Loucy (cell line): ENCODE measurements at regions not wholly inside any gene's neighbourhood (a gene's known extent, or its start where the extent isn't known, plus 50 kb on each side); places are given as distances from the start of the nearest gene placed in this dataset.

ENCODE experiments used
- H2AFZ ChIP-seq: fragments of 200-600 bp; sonication (generic); 2 replicates; pipeline ENCODE4 v1.6.0; 2016; ENCODE audit warnings: antibody characterized with exemption, mild to moderate bottlenecking, low read length, moderate library complexity
- H3F3A ChIP-seq: fragments of 200-600 bp; 2 replicates; pipeline ENCODE4 v1.6.0; 2016; ENCODE audit warnings: antibody characterized with exemption, low read depth, mild to moderate bottlenecking
- H3K27me3 ChIP-seq: fragments of 200-600 bp; sonication (generic); 2 replicates; pipeline ENCODE4 v1.6.1; 2014; ENCODE audit warnings: low read length, mild to moderate bottlenecking; ENCODE audit not compliant: insufficient read depth, poor library complexity, severe bottlenecking
- H3K36me3 ChIP-seq: fragments of 200-600 bp; sonication (generic); 2 replicates; pipeline ENCODE4 v1.6.1; 2016; ENCODE audit warnings: low read length; ENCODE audit not compliant: insufficient read depth
- H3K4me1 ChIP-seq: fragments of 200-600 bp; sonication (generic); 2 replicates; pipeline ENCODE4 v1.5.1; 2014; ENCODE audit warnings: low read length, mild to moderate bottlenecking; ENCODE audit not compliant: insufficient read depth, poor library complexity, severe bottlenecking
- H3K4me2 ChIP-seq: fragments of 200-600 bp; sonication (generic); 2 replicates; pipeline ENCODE4 v1.6.0; 2014; ENCODE audit warnings: antibody characterized with exemption, low read length, low read depth, mild to moderate bottlenecking; ENCODE audit not compliant: poor library complexity, severe bottlenecking
- H3K4me3 ChIP-seq: fragments of 200-600 bp; sonication (generic); 2 replicates; pipeline ENCODE4 v1.5.1; 2014; ENCODE audit warnings: low read length, mild to moderate bottlenecking, mixed read lengths; ENCODE audit not compliant: poor library complexity, severe bottlenecking
- H3K79me2 ChIP-seq: fragments of 200-600 bp; sonication (generic); 2 replicates; pipeline ENCODE4 v1.6.1; 2014; ENCODE audit warnings: low read length; ENCODE audit not compliant: insufficient read depth
- H3K9ac ChIP-seq: fragments of 200-600 bp; sonication (generic); 2 replicates; pipeline ENCODE4 v1.6.0; 2014; ENCODE audit warnings: mild to moderate bottlenecking, low read depth, low read length, moderate library complexity; ENCODE audit not compliant: poor library complexity, severe bottlenecking
- H3K9me2 ChIP-seq: fragments of 200-600 bp; sonication (generic); replicated peaks from 2 replicates; pipeline ENCODE4 v1.6.1; 2016; ENCODE audit warnings: low read depth, low read length, mixed read lengths
- H3K9me3 ChIP-seq: fragments of 200-600 bp; sonication (generic); 2 replicates; pipeline ENCODE4 v1.6.1; 2014; ENCODE audit warnings: mild to moderate bottlenecking, antibody characterized with exemption, low read length, low read depth; ENCODE audit not compliant: insufficient read depth
- H4K20me1 ChIP-seq: fragments of 200-600 bp; sonication (generic); 2 replicates; pipeline ENCODE4 v1.6.0; 2014; ENCODE audit warnings: antibody characterized with exemption, low read length, mild to moderate bottlenecking; ENCODE audit not compliant: insufficient read depth, poor library complexity, severe bottlenecking
- EZH2phosphoT487 ChIP-seq: fragments of 200-600 bp; IDR thresholded peaks from 2 replicates; pipeline ENCODE4 v1.6.1; 2018; ENCODE audit warnings: antibody characterized with exemption, mild to moderate bottlenecking, moderate library complexity, borderline replicate concordance
- TF ChIP-seq, protein P1 (sequence below): fragments of 200-600 bp; sonication (generic); conservative IDR thresholded peaks from 2 replicates; pipeline ENCODE4 v1.5.1; 2014; ENCODE audit warnings: mild to moderate bottlenecking, antibody characterized with exemption, low read length

DNA sequence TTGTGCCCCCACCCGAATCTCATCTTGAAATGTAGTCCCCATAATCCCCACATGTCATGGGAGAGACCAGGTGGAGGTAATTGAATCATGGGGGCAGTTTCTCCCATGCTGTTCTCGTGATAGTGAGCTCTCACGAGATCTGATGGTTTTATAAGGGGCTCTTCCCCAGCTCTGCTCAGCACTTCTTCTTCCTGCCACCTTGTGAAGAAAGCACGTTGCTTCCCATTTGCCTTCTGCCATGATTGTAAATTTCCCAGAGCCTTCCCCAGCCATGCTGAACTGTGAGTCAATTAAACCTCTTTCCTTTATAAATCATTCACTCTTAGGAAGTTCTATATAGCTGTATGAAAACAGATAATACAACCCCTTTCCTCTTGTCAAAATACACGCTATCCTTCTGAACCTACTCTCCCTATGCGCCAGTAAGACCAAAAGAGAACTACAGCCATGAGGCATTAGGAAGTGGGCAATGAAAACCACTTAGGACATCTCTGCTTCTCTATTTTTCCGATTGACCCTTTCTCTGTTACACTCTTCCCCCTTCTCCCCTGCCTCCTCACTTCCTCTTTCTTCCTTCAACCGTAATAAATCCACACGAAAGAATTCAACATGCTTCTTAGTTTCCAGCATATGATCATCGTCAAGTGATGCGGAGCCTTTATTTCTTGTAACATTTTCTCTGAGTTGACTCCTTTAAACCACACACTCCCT, 101.2 kb upstream of the WDR11 start:
- Histone ChIP-seq H3K4me2 (no peak overlapping the region), H3K36me3 (no peaks in the 10 kb centered on the region), H3K9me2 (no peaks in the 10 kb centered on the region), H3K9ac (no peak overlapping the region), H3K79me2 (no peaks in the 10 kb centered on the region), H3K4me3 (no peak overlapping the region), H3K27me3 (no peaks in the 10 kb centered on the region), H4K20me1 (no peaks in the 10 kb centered on the region), H3F3A (no peaks in the 10 kb centered on the region), H2AFZ (no peak overlapping the region), H3K4me1 (no peaks in the 10 kb centered on the region), H3K9me3 (no peaks in the 10 kb centered on the region)
- no peak for TF ChIP-seq EZH2phosphoT487
- TF ChIP-seq, protein P1, sequence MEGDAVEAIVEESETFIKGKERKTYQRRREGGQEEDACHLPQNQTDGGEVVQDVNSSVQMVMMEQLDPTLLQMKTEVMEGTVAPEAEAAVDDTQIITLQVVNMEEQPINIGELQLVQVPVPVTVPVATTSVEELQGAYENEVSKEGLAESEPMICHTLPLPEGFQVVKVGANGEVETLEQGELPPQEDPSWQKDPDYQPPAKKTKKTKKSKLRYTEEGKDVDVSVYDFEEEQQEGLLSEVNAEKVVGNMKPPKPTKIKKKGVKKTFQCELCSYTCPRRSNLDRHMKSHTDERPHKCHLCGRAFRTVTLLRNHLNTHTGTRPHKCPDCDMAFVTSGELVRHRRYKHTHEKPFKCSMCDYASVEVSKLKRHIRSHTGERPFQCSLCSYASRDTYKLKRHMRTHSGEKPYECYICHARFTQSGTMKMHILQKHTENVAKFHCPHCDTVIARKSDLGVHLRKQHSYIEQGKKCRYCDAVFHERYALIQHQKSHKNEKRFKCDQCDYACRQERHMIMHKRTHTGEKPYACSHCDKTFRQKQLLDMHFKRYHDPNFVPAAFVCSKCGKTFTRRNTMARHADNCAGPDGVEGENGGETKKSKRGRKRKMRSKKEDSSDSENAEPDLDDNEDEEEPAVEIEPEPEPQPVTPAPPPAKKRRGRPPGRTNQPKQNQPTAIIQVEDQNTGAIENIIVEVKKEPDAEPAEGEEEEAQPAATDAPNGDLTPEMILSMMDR, result no peak

DNA sequence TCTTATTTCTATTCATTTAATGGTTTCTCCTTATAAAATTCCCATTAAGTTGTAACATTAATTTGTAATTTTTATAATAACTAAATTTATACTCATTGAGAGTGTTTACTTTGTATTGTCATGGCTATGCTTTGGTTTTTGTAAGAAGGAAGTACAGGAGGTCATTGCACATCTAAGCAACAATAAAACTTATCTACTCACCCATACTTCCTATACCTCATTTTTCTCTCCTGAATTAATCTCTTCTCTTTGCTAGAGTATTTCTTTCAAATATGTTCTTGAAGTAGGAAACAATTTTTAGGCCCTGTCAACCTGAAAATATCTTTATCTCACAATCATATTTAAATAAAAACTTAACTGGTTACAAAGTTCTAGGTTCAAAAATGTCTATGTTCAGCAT, 95.4 kb upstream of the WDR11 start:
- Histone ChIP-seq H3K9me2 (no peaks in the 10 kb centered on the region), H3F3A (peaks cover 6% of the 10 kb centered on the region; the same call in 1 of the 2 replicates), H3K27me3 (no peaks in the 10 kb centered on the region), H4K20me1 (no peaks in the 10 kb centered on the region), H3K36me3 (no peaks in the 10 kb centered on the region), H2AFZ (no peak overlapping the region), H3K79me2 (no peaks in the 10 kb centered on the region), H3K4me3 (peak overlapping the region; percentile 3), H3K4me2 (peak overlapping the region; percentile 16), H3K4me1 (peaks cover 15% of the 10 kb centered on the region), H3K9ac (no peak overlapping the region), H3K9me3 (no peaks in the 10 kb centered on the region)
- TF ChIP-seq EZH2phosphoT487, result no peak

DNA sequence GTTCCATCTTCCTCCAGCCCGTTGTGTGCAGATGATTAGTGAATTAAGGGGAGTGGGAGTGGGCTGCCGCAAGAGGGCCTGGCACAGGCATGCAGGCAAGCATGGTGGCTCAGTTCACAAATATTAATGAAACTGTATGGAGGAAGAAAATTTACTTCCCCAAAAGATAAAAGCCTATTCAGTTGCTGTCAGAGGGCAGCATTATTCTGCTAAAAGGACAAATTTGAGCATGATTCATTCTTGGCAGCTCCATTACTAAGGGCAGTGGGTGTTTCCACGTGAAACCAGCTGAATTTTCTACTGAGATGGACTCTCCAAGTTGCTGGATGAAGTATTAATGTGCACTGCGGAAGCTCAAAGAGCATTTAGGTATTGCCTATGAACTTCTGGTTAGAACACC, 90.9 kb upstream of the WDR11 start:
- no peaks in the 10 kb centered on the region for H3K79me2 ChIP-seq
- H3K27me3 ChIP-seq, result no peaks in the 10 kb centered on the region
- no peak overlapping the region for H3K9ac ChIP-seq
- no peaks in the 10 kb centered on the region for H3K9me3 ChIP-seq
- TF ChIP-seq, protein P1, result no peak
- no peak for TF ChIP-seq EZH2phosphoT487
- no peak overlapping the region for H2AFZ ChIP-seq
- H4K20me1 ChIP-seq, result no peaks in the 10 kb centered on the region
- H3K4me3 ChIP-seq, result no peak overlapping the region
- peaks cover 6% of the 10 kb centered on the region; the same call in 1 of the 2 replicates for H3F3A ChIP-seq
- H3K36me3 ChIP-seq, result no peaks in the 10 kb centered on the region
- H3K4me2 ChIP-seq, result no peak overlapping the region
- peaks cover 13% of the 10 kb centered on the region for H3K4me1 ChIP-seq
- H3K9me2 ChIP-seq, result no peaks in the 10 kb centered on the region

DNA sequence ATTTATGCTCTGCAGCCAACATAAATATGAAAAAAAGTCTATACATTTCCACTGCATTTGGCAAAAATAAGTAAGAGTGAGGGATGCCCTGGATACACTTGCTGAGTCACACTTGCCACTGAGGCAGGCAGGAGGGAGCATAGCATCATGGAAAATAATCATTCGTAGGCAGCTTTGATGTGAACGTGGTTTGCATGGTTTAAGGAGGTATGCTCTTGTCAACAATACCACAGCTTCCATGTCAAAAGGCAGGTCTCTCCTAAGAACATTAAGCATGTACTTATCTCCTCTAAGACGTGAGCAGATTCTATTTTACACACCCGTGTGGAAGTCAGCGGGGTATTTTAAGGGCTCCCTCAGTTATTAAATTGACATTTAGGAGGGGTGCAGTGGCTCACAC, 89.2 kb upstream of the WDR11 start:
- no peaks in the 10 kb centered on the region for H3K36me3 ChIP-seq
- H4K20me1 ChIP-seq, result no peaks in the 10 kb centered on the region
- no peaks in the 10 kb centered on the region for H3K27me3 ChIP-seq
- no peak overlapping the region for H3K4me3 ChIP-seq
- no peaks in the 10 kb centered on the region for H3K9me2 ChIP-seq
- no peaks in the 10 kb centered on the region for H3K9me3 ChIP-seq
- no peak overlapping the region for H3K4me2 ChIP-seq
- H3K4me1 ChIP-seq, result no peaks in the 10 kb centered on the region
- no peak overlapping the region for H3K9ac ChIP-seq
- no peaks in the 10 kb centered on the region for H3F3A ChIP-seq
- no peak overlapping the region for H2AFZ ChIP-seq
- no peaks in the 10 kb centered on the region for H3K79me2 ChIP-seq
- no peak for TF ChIP-seq EZH2phosphoT487
- TF ChIP-seq, protein P1, result no peak
